8988T (cell line): ENCODE measurements at regions not wholly inside any gene's neighbourhood (a gene's known extent, or its start where the extent isn't known, plus 50 kb on each side); places are given as distances from the start of the nearest gene placed in this dataset.
"Not testable (repeated sequence)": the region's sequence is repeated elsewhere in the genome, so short reads cannot be mapped to it uniquely, and the experiment has no call there.

ENCODE experiments used
- DNase-seq: peaks from one replicate; pipeline ENCODE4 v3.0.0; 2011

DNA sequence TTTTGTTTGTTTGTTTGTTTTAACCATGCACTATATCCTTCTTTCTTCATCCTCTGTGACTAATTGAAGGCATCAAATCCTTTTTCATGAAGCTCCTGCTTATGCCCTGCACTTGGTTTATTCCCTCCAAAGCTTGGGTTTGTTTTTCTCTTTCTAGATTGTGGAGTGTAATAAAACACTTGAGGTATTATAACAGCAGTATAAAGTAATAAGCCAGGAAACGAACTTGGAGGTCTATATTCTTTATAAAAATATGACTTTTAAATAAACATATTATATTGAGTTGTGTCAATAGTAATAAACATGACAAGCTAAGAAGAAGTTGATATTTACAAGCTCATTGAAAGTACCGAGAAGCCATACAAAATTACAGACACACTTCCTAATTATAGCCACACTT is 659.4 kb downstream of the RFPL4B start:
- no peak for DNase-seq

DNA sequence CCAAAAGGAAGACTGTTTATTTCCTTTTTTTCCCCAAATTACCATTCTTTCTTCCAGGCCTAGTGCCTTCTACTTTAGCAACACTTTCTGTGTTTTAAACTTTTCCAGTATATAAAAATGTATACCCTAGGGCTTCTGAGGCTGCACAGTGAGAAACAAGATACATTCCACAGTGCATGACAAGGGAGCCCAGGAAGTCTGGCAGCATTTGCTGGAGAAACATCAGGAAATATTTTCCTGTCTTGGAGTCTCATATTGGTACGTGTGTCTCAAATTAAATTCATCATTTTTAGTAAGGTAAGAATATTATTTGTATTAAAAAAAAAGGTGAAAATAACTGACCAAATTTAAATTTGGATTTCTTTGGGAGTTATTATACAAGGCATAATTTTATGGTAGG is 662.6 kb downstream of the RFPL4B start:
- no peak for DNase-seq

DNA sequence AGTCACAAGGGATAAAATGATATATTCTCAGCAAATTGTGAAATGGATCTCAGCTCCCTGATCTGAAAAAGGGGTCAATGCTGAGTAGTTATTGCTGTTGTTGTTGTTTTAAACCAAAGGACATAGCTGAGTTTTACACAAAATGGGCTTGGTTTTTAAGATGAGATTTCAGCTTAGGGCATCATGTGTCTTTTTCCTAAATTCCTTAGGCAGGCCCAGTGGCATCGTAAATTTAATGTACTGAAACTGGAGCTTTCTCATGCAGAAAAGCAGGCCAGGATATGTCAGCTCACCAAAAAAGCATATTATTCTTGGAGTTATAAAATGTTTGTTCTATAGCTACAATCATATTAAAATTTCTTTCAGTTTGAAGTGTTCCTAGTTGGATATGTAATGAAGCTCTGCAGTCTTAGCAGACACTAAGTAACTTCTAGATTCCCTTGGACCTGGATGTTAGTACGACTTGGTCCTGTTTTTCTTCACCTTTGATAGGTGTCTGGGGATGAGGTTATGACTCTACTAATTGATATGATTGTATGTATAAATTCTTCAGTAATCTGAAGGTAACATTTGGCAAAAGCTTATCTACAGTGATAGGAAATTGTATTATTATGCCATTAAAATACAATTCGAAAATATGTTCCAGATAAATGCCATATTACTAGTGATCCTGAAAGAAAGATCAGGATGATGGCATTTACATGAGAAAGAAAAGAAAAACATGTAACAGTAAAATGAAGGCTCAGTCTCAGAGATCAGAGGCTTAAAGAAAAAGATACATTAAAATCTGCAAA is 663.3 kb downstream of the RFPL4B start:
- no peak for DNase-seq

DNA sequence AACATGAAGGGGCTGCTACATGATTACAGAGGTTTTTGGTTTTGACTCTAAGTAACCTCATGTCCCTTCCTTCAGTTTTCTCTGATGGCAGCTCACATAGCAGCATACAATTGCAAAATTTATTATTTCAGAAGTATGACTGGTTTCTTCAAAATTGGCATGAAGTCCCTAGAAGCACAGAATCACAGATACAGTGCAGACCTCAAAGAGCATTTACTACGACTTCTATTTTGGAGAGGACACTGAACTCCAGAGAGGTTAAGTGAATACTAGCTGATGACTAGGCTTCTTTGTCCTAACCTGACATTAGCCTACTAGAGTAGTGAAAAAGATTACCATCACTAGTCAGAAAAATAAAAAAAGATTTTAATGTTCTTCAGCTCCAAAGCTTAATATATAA is 664.3 kb downstream of the RFPL4B start:
- DNase-seq, result no peak

DNA sequence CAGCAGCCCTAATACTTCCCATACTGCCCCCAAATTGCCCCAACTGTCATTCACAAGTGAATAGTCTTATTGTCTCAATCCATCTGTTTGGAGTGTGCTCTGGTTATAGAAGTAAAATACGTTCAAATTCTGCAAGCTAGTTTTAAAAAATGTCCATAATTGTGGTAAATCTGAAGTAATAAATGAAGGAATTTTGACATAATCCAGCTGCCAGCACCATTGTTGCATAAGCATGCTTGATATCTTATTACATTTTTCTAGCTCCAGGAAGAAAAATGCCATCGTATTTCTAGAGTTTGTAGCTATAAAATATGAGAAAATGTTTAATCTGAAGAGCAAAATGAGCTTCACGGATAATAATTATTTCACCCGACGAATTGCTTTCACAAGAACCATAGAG is 664.7 kb downstream of the RFPL4B start:
- DNase-seq, result no peak

DNA sequence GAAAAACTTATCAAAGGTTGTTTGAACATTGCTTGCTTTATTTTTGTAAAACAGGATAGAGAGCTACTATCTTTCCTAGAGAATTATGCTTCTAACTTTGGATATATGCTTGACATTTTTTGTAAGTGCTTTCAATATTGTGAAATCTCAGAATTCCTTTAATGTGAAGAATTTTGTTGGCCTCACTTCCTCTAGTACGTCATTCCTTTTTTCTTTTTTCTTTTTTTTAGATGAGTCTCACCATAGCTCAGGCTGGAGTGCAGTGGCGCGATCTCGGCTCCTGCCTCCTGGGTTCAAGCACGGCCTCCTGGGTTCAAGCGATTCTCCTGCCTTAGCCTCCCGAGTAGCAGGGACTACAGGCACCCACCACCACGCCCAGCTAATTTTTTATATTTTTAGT is 668.1 kb downstream of the RFPL4B start:
- DNase-seq, result no peak

DNA sequence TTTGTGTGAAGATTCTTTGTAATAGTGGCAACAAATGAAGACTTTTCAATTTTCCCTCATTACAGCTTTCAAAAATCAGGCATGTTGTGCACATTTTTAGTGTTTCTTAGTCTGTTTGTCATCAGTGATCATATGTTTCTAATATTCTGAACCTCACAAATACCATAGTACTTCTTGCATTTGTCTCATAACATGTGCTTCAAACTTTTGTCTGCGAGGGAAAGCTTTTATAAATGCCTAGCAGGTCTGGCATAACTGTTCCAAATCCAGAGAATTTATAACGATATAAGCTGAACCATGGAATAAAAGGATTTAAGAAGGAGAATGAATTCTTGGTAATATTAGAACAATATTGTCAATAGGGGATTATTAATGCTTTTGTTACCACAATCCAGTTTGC is 670.2 kb downstream of the RFPL4B start:
- DNase-seq, result no peak

DNA sequence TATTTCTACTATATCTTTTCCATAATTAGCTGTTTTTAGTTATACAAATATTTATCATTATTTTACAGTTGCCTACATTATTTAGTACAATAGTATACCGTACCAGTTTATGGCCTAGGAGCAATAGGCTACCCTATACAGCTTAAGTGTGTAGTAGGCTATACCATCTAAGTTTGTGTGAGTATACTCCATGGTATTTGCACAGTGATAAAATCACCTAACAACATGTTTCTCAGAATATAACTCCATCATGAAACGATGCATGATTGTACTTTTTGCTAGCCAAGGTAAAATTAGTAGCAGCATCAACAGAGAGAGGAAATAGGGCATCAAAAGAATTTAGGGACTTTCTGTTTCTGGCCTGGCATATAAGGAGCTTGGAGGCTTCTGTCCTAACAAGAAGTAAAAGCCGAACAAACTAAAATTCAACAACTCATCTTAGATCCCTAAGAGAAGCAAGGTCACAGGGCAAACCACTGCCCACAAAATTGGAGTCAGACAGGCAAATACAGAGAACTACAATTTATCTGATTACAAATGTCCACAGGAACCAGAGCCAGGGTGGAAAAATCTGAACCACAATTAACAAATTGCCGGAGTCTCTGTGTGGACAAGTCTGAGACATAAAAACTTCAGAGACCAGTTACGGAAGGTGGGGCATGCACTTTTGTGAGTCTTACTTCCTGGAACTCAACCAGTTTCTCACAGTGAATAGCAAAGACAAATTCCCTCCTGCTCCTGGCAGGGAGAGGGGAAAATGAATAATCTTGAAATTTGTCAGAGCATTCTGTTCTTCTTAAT is 671.4 kb downstream of the RFPL4B start:
- DNase-seq, result no peak

DNA sequence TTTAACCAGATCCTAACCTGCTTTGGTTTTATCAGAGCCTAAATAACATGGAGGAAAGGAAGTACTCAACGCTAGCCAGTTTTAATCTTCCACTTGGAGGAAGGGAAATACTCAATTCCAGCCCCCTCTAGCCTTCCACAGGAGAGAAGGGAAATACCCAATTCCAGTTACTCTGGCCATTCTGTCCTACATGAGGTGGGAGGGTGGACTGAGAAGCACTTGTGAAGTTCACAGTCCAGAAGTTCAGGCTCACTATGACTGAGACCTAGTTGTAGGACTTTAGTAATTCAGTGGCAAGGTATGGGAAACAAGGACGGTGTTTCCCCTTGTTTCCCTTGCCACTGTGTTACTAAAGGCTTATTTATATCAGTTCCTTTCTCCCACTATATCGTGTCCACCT is 672.0 kb downstream of the RFPL4B start:
- DNase-seq, result no peak

DNA sequence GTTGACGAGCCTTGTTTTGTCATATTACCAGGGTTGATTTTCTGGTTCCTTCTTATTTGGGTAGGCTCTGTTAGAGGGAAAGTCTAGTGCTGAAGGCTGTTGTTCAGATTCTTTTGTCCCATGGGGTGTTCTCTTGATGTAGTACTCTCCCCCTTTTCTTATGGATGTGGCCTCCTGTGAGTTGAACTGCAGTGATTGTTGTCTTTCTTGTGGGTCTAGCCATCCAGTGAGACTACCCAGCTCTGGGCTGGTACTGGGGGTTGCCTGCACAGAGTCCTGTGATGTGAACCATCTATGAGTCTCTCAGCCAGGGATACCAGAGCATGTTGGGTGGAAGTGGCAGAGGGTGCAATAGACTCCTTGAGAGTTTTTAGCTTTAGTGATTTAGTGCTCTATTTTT is 680.6 kb downstream of the RFPL4B start:
- DNase-seq, result no peak

DNA sequence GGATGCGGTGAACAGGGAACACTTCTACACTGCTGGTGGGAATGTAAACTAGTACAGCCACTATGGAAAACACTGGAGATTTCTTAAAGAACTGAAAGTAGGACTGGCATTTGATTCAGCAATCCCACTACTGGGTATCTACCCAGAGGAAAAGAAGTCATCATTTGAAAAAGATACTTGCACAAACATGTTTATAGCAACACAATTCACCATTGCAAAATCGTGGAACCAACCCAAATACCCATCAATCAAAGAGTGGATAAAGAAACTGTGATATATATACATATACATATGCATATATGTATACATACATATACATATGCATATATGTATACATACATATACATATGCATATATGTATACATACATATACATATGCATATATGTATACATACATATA is 682.0 kb downstream of the RFPL4B start:
- DNase-seq, result not testable (repeated sequence)

DNA sequence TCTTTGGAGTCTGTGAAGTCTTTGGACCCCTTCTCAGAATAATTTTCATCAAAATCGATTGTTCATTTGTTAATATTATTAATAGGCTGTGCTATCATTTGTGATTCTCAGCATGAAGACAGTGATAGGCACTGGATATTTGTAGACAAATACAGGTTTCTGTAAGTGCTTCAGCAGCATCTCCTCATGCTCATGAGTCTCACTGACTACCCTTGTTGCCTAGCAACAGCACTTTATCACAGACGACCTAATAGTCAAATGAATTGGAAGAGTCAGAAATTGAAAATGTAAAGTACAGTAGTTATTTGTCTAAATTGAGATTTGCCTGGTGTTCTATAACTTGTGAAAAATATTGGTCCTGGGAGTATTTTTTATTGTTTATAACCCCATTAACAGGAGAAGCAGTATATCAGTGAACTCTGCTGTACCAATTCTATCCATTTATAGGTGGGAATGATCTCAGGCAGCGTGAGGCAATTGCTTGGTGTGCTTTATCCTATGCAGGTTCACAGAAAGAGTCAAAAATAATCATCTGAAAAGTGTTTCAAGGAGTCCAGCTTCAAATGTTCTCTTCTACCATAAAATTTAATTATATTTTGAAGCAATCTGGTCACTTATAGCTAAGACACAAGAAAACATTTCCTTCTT is 684.6 kb downstream of the RFPL4B start:
- DNase-seq, result no peak

DNA sequence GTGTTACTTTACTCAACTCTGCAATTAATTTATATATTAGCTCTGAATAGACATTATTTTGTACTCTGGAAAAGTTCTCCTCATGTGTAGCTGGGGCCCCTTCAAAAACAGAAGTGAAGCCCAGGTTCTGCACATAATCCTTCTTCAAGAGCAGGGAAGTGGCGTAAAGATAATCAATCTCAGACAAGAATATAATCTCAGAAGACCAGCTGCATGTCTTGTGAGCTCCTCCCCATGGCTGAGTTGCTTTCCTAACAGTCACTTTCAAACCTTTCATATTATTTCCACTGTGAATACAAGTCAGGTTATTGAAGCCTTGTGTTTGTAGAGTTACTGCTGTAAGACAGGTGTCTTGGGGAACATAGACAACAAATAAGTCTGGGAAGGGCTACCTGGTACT is 691.9 kb downstream of the RFPL4B start:
- DNase-seq, result no peak

DNA sequence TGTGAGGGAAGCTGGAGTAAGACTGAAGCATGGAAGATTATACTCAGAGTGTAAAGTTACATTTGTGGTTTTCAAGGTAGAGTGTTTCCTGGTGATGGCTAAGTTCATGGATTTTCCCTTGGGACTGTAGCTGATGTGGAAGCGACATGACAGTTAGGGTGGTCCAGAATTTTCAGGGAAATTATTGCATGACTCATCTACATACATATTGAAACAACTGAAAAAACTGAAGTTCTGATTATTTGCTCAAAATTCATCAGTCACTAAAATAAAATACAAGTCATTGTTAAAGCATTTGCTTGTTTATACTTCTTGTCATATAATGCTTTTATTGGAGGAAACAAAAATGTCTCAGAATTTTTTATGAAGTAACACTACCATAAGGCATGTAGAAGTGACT is 700.0 kb downstream of the RFPL4B start:
- DNase-seq, result no peak

DNA sequence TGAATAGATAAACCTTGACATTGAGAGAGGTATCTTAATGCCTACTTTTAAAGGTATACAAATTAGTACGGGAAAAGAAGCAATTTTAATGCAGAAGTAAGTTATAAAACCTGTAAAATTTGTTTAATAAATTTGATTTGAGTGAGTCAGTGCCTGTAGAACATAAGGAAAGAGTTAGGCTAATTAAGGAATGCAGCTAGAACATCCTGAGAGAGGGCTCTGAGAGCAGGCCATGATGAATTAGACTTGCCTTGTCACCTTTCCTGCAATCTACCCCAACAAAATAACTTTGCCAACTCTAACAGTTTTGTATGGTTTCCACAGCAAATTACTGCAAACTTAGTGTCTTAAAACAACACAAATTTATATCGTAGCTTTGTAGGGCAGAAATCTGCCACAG is 700.8 kb downstream of the RFPL4B start:
- DNase-seq, result no peak

DNA sequence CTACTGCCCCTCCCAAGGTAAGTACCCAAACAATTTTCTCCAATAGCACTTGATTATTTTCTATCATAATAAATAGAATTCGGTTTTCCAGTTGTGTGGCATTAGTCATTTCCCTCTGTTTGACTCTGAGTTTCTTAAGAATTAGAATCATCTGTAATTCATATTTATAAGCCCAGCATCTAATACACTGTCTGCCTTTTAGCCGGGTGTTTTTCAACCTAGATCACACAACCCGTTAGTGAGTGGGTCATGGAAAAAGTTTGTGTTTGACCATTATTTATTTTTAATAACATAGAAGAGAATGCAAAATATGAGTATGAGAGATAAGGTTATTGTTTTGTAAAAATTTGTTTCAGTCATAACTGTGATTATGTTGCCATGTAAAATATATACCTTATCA is 701.6 kb downstream of the RFPL4B start:
- no peak for DNase-seq

DNA sequence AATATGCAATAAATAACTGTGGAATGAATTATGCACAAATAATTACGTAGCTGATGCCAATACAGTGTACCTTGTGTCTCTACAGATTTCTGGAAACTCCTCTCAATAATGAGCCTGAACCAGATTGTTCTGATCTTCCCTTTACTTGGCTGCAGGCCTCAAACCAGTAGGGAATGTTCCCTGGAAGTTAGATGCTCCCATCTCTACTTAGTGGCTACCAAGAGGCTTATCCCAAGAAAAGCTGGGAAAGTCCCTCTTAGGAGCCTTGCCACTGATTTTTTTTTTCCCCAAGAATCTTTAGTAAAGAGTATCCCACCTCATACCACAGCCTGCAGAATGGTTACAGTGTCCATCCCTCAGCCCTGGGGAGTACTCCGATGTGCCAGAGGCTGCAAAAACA is 702.1 kb downstream of the RFPL4B start:
- DNase-seq, result no peak

DNA sequence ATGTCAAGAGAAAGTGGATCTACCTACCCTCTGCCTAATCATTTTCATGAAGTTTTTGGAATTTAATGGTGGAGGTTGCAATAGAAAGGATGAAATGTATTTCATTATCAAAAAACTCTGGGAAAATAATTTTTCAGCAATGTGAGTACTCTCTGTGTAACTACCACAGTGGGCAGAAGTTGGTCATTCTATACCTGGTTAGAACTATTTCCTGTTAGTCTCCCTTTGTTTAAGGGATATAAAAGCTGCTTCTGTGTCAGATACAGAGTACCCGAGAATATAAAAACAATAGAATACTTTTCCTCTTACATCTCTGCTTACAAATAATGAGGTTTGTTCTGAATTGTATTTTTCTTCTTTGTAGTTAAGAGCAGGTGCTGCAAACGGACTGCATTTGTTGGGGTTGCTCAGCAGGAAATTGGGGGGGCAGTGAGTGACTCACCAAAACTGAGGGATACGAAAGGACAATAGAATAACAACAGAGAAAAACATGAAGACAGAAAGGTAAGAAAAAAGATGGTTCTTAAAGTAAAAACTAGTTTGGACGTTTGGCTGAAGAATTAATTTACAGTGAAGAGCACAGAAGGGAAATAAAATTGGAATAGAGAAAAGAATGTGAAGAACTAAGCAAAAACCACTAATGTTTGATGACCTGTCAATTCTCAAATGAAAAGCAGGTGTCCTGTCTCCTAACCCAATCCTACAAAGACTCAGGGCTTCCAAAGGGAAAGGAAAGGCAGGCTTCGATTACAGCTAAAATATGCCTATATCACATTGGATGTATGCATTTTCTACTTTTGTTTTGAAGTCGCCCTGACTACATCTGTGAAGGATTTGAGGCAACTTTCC is 703.1 kb downstream of the RFPL4B start:
- no peak for DNase-seq

DNA sequence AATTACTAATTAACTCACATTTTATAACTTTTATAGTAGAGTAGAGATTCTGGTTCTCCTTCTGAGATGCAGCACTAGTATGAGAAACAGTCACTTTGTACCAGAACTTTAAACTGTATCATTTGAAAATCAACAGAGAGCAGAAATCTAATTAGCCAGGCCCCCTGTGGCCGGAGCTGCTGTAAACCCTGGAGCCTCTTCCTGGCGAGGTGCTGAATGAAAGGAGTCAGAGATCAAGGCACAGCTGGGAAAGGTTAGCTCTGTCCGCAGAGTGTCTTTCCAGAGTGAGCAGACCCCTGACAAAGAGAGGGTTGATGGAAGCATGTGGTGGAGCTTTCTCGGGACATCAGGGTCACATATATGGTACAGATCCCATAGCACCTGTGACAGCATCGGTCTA is 703.8 kb downstream of the RFPL4B start:
- no peak for DNase-seq

DNA sequence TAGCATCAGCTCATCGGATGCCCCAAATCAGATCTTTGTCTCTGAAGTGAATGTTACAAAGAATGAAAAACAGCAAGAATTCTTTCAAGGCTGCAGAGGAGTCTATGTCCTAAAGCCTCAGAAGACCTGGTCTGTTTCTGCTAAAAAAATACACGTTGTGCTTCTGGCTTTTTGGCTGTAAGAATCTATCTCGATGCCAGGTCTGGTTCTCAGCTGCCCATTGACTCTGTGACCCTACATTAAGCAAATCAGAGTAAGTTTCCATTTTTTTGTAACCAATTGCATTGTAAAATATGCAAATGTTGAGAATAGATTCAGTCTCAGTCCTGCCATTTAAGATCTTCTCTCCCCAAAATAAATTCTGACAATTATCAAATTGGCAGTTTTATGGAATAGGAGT is 705.4 kb downstream of the RFPL4B start:
- no peak for DNase-seq

DNA sequence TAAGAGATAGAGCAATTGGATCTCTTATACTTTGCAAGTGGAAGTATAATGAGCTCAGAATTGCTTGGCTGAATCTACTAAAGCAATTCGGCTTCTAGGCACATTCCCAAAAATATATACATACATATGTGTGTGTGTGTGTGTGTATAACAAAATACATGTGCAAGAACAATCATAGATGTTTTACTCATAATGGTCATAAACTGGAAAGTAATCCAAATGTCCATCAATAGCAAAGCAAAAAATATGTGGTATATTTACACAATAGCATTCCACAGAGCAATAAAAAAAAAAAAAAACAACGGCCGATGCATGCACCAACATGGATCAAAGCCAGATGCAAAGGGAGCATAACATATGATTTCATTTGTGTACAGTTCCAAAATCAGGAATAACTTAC is 707.9 kb downstream of the RFPL4B start:
- no peak for DNase-seq

DNA sequence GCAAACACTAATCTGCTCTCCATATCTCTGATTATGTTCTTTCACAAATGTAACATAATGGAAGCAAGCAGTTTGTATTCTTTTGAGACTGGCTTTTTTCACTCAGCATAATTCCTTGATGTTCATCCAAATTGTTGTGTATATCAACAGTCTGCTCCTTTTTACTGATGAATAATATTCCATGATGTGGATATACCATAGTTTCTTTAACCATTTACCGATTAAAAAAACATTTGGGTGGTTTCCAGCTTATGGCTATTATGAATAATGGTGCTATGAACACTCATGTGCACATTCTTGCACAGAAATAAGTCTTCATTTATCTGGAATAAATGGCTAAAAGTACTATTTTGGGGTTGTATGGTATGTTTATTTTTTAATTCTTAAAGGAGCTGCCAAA is 708.9 kb downstream of the RFPL4B start:
- no peak for DNase-seq

DNA sequence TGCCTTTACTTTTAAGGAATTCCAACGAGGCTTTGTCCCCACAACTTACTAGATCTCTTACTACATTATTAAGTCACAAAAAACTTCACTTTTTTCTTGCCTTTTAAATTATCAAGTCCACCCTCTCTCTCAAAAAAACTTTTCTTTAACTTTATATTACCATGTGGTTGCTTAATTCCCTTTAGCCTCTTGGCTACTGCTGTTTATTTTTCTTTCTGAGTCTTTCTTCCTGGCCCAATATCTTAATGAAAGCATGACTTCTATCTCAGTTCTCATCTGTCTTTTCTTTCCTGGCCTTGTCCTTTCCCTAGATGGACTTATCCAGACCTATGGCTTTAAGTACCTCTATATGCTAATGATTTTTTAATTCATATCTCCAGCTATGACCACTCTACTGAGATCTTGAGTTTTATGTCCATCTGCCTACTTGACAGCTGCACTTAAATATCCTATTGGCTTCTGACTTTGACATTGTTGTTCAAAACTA is 710.5 kb downstream of the RFPL4B start:
- no peak for DNase-seq
